Activated naive CD4-positive, alpha-beta T cell treated with Interleukin-2 at 50 U/mL for 16 hours (primary cell): ENCODE measurements at regions not wholly inside any gene's neighbourhood (a gene's known extent, or its start where the extent isn't known, plus 50 kb on each side); places are given as distances from the start of the nearest gene placed in this dataset.

Source experiments
- DNase-seq: peaks from one replicate; pipeline ENCODE4 v3.0.0-alpha.2; 2020

DNA sequence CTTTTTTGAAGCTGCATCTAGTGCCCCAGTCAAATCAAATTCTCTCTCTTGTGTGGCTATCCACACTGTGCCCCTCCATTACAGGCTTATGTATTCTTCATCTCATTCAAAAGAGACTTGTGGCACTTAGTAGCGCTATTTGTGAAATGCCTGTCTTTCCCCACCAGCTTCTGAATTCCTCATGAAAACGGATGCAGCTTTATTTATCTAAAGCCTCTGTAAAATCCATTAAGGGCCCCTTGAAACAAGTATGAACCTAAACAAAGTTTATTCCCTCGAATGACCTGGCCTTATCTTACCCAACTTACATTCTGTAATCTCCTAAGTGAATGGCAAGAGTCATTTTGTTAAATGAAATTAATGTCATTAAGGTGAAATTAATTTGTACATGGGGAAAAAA is 417.4 kb upstream of the PIK3C3 start:
- no peak for DNase-seq

DNA sequence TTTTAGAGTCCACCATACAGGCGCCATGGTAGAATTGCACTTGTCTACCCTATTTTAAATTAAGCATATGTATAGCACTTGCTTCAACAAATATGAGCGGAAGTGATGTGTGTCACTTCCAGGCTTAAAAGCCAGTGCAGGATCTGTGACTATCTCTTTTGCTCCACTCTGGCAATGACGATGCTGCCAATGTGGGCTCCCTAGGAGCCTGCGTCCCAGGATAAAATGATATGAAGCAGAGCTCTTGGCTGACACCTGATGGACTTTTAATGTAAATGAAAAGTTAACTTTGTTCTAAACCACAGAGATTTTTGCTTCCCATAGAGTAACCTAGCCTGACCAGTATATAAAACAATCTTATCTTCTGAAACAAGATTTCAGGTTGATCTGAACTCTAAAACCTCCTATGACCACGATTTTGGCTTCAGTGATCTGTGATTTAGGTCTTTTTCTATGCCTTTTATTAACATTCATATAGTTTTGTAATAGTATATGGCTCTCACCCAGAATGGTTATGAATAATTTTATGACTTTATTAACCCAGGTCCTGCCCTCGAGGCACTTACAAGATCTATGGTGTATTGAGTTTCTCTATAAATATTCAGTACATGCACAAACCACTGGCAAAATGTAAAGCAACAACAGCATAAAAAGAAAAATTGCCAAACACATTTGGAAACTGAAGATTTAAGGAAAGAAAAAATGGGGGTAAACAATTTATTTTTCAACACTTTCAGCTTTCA is 422.5 kb upstream of the PIK3C3 start:
- DNase-seq = no peak

- no peak for DNase-seq
These were observed 424.1 kb upstream of the PIK3C3 start for GRCh38 chr18:41530970-41531369.

DNA sequence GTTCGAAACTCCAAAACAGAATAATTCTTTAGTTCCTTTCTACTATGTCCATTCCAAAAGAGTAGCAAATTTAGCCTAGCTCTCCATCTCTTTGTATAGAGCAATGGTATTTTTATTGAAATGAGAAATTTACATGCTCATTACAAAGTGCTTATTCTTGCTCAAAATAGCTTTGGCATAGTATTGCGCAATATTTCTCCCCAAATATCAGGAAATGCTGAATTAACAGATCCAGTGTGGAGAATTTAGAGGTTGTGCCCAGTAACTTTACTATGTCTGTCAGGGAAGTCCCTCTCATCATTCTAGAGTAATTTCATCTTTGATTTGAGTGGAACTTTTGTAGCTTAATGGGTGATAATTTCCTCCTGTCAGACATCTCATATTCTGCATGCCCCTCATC is 425.9 kb upstream of the PIK3C3 start:
- DNase-seq = no peak

- no peak for DNase-seq
These were observed 429.0 kb upstream of the PIK3C3 start for GRCh38 chr18:41526054-41526453.

- no peak for DNase-seq
These were observed 430.2 kb upstream of the PIK3C3 start for GRCh38 chr18:41524674-41525470.

GRCh38 chr18:41517142-41517541 is 437.9 kb upstream of the PIK3C3 start:
- DNase-seq = no peak

DNA sequence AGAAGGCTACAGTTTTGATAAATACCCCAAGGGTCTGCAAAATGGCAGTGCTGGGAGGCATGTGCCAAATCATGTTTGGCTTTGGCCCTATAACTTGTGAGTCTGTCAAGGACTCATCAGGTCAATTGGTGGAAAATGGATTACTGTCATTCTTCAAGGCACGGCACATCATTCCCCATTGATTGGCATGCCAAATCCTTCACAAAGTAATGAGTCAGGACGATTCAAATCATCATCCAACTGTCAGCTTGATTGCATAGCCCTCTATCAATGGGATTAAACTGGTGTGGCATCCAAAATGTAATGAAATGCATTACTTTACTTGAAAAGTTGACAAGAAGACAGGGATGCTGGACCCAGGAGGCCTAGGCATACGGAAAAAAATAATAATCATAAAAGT is 441.6 kb upstream of the PIK3C3 start:
- no peak for DNase-seq

DNA sequence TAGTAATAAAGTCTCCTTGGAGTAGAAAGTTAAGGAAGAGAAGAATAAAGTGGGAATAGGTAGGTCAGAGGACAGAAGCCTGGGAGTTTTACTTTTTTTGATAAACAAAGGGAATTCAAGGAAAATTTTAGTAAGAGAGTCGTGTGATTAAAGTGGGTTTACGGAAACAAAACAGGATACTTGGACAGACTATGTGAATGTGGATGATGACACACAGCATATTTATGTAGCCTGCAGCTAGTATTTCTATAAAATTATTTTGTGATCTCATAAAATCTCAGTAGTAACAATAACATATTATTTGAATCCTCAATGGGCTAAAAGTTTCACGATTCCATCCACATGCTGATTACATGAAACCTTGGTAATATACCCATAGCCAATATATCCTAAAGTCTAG is 450.7 kb upstream of the PIK3C3 start:
- DNase-seq = no peak

DNA sequence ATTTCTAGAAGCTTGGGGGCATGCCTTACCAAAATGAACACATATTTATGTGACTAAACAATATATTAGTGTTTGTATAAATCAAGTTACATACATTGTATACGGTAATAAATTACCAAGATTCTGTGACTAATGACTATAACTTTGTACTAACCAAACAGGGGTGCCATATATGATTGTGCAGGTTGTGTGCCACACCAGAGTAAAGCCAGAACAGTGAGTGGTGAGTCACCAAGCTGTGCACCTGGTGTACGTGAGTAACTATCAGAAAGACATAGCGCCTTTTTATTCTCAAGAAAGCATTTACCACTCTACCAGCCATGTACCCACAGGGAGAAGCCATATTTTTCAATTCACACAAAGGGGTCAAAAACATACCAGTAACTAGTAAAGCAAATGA is 453.2 kb upstream of the PIK3C3 start:
- DNase-seq = no peak

GRCh38 chr18:41499345-41499744 is 455.7 kb upstream of the PIK3C3 start:
- DNase-seq = no peak

GRCh38 chr18:41490861-41491260 is 464.2 kb upstream of the PIK3C3 start:
- no peak for DNase-seq

- DNase-seq = no peak
These were observed 468.5 kb upstream of the PIK3C3 start for GRCh38 chr18:41486575-41486974.

GRCh38 chr18:41484069-41484468 is 471.0 kb upstream of the PIK3C3 start:
- DNase-seq = no peak

- no peak for DNase-seq
These were observed 472.5 kb upstream of the PIK3C3 start for GRCh38 chr18:41482501-41482900.

- no peak for DNase-seq
These were observed 488.4 kb upstream of the PIK3C3 start for GRCh38 chr18:41466436-41467160.

GRCh38 chr18:41465386-41465785 is 489.6 kb upstream of the PIK3C3 start:
- DNase-seq = no peak

GRCh38 chr18:41464278-41464677 is 490.8 kb upstream of the PIK3C3 start:
- no peak for DNase-seq

- no peak for DNase-seq
These were observed 492.1 kb upstream of the PIK3C3 start for GRCh38 chr18:41462946-41463345.

- no peak for DNase-seq
These were observed 493.9 kb upstream of the PIK3C3 start for GRCh38 chr18:41461114-41461513.

- DNase-seq = no peak
These were observed 495.4 kb upstream of the PIK3C3 start for GRCh38 chr18:41459656-41460055.

- no peak for DNase-seq
These were observed 496.7 kb upstream of the PIK3C3 start for GRCh38 chr18:41458376-41458775.

DNA sequence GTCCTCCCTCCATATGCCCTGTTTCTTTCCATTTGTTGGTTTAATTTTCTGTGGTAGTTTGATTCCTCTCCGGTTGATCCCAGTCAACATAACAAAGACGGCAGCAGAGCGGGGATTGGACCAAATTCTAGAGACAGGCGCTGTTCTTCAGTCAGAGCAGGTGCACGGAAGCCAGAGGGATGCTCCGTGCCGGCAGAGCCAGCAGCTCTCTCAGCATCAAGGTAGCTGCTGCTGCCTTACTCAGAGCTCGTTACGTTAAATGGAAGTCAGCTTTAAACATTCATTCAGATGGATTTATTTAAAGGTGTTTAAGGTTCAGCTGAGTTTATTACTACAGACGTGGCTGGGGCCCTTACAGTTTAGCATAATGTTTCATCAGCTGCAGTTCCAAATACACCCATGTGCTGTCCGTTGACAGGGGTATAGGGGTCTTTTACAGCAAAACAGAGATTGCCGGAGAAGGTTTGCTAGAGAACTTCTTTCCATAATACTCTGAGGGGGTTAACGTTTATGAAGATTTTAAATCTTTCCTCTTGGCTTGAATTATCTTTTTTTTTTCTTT is 497.2 kb upstream of the PIK3C3 start:
- DNase-seq = no peak

DNA sequence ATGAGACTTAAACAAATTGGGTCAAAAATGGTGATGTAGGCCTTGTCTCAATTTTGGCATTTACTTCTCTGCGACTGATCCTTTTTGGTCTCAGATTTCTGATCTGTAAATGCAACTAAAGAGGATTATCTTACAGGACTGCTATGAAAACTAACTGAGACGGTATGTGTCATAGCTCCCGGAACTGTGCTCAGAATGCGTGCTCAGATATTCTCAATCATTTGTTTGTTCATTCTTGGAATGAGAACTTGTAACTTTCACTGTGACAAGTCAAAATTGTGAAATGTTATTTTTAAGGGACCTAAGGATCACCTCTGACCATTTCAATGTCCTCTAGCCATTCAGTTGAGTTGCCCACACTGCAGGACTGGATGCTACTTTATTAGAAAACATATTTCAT is 498.2 kb upstream of the PIK3C3 start:
- no peak for DNase-seq
